HCT116 (cell line): ENCODE measurements at regions not wholly inside any gene's neighbourhood (a gene's known extent, or its start where the extent isn't known, plus 50 kb on each side); places are given as distances from the start of the nearest gene placed in this dataset.

ENCODE experiments used
- POLR2A ChIP-seq: IDR thresholded peaks from 2 replicates; pipeline ENCODE4 v1.7.0; 2011; ENCODE audit warnings: borderline replicate concordance; ENCODE audit not compliant: insufficient read depth, insufficient read length; ENCODE audit errors: extremely low read depth
- SIN3A ChIP-seq: IDR thresholded peaks from 2 replicates; pipeline ENCODE4 v1.6.1; 2012; ENCODE audit warnings: low read depth
- TF ChIP-seq, protein P1 (sequence below), 3 experiments: fragments of 200-600 bp in 1 of 3; sonication (generic) in 1 of 3; IDR thresholded peaks in 2 of 3; conservative IDR thresholded peaks in 1 of 3; 2 replicates each; pipeline ENCODE4 v1.5.1; 2012 to 2017; ENCODE audit warnings: low read depth in 2 of 3, low read length in 2 of 3, antibody characterized with exemption in 1 of 3, borderline replicate concordance in 1 of 3, control low read depth in 1 of 3, mild to moderate bottlenecking in 1 of 3, mixed read lengths in 1 of 3, mixed run types in 1 of 3, moderate library complexity in 1 of 3; ENCODE audit not compliant: insufficient read depth in 1 of 3

DNA sequence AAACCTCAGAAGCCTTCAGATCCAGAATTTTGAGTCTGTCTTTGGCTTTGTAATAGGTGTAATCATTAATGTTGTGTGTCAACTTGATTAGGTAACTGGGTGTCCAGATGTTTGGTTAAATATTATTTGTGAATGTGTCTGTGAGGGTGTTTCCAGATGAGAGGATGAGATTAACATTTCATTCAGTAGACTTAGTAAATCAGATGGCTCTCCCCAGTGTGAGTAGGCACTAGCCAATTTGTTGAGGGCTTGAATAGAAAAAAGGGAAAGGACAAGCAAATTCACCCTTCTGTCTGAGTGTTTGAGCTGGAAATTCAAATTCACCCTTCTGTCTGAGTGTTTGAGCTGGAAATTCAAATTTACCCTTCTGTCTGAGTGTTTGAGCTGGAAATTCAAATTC is 932.2 kb downstream of the SLC6A15 start:
- TF ChIP-seq, protein P1, sequence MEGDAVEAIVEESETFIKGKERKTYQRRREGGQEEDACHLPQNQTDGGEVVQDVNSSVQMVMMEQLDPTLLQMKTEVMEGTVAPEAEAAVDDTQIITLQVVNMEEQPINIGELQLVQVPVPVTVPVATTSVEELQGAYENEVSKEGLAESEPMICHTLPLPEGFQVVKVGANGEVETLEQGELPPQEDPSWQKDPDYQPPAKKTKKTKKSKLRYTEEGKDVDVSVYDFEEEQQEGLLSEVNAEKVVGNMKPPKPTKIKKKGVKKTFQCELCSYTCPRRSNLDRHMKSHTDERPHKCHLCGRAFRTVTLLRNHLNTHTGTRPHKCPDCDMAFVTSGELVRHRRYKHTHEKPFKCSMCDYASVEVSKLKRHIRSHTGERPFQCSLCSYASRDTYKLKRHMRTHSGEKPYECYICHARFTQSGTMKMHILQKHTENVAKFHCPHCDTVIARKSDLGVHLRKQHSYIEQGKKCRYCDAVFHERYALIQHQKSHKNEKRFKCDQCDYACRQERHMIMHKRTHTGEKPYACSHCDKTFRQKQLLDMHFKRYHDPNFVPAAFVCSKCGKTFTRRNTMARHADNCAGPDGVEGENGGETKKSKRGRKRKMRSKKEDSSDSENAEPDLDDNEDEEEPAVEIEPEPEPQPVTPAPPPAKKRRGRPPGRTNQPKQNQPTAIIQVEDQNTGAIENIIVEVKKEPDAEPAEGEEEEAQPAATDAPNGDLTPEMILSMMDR (IDR thresholded peaks at IDR 0.05 in 2 of 3, conservative IDR thresholded peaks at IDR 0.05 in 1 of 3; ENCODE audit: borderline replicate concordance in 1 of 3, insufficient read depth in 1 of 3, low read depth in 2 of 3, low read length in 2 of 3): no peak
- no peak for TF ChIP-seq POLR2A
- TF ChIP-seq SIN3A: no peak
